Endothelial cell of umbilical vein (primary cell): ENCODE measurements at regions not wholly inside any gene's neighbourhood (a gene's known extent, or its start where the extent isn't known, plus 50 kb on each side); places are given as distances from the start of the nearest gene placed in this dataset.

ENCODE experiments used
- BruUV-seq: library from RNA; stranded (reverse); fragments of 400-500 nt; replicated peaks from 2 replicates; lab custom pipeline; 2021; lab: Mats Ljungman, UMichigan
- CTCF ChIA-PET: fragments of 300-600, 350-600 bp; sonication (Branson Sonifier 250); formaldehyde crosslinking; loops from one replicate; lab custom pipeline; 2021; ENCODE audit warnings: antibody characterized with exemption, inconsistent platforms; lab: Charles Lee
- POLR2A ChIA-PET: fragments of 300-600, 350-600 bp; sonication (Branson Sonifier 250); formaldehyde crosslinking; loops from one replicate; lab custom pipeline; 2021; ENCODE audit warnings: antibody characterized with exemption, inconsistent platforms; lab: Charles Lee
- DNase-seq: peaks from one replicate; pipeline ENCODE4 v3.0.0-alpha.2; 2011; ENCODE audit warnings: low read depth, low spot score
- FAIRE-seq: peaks from 2 replicates; lab custom pipeline; 2011; peaks lifted over from hg19 to GRCh38; lab: Jason Lieb, UNC
- H2AFZ ChIP-seq: 2 replicates; pipeline ENCODE4 v1.6.0; 2012; ENCODE audit warnings: low read depth, low read length, control low read depth, inconsistent platforms
- H3K27ac ChIP-seq: 2 replicates; pipeline ENCODE4 v1.5.1; 2011; ENCODE audit warnings: low read depth, mild to moderate bottlenecking, control low read depth, low read length, moderate library complexity; ENCODE audit not compliant: insufficient read depth
- H3K27me3 ChIP-seq, 2 experiments: 2 replicates each; pipeline versions ENCODE4 v1.6.0 to v1.6.1; 2011; ENCODE audit warnings: low read length in 2 of 2, mixed read lengths in 1 of 2; ENCODE audit not compliant: control insufficient read depth in 2 of 2, insufficient read depth in 2 of 2
- H3K36me3 ChIP-seq, 2 experiments: 2 replicates in 1 of 2; 3 replicates in 1 of 2; pipeline ENCODE4 v1.5.1; 2011; ENCODE audit warnings: low read length in 2 of 2, mild to moderate bottlenecking in 1 of 2, moderate library complexity in 1 of 2; ENCODE audit not compliant: control insufficient read depth in 2 of 2, insufficient read depth in 2 of 2; ENCODE audit errors: extremely low read depth in 1 of 2
- H3K4me1 ChIP-seq: 3 replicates; pipeline ENCODE4 v1.5.1; 2011; ENCODE audit warnings: mild to moderate bottlenecking, low read length; ENCODE audit not compliant: control insufficient read depth, insufficient read depth; ENCODE audit errors: extremely low read depth
- H3K4me2 ChIP-seq: 2 replicates; pipeline ENCODE4 v1.6.1; 2011; ENCODE audit warnings: low read length, control low read depth, mixed read lengths; ENCODE audit not compliant: insufficient read depth
- H3K4me3 ChIP-seq, 3 experiments: fragments of 200-600 bp in 1 of 3; sonication (generic), shearing (Covaris generic) in 1 of 3; replicated peaks in 1 of 3; 2 replicates each; pipeline ENCODE4 v1.5.1; 2011 to 2016; ENCODE audit warnings: control low read depth in 3 of 3, low read length in 3 of 3, mild to moderate bottlenecking in 2 of 3, inconsistent platforms in 1 of 3, low read depth in 1 of 3, moderate library complexity in 1 of 3; ENCODE audit not compliant: insufficient read depth in 1 of 3
- H3K79me2 ChIP-seq: 2 replicates; pipeline ENCODE4 v1.6.0; 2012; ENCODE audit warnings: low read length, inconsistent platforms; ENCODE audit not compliant: control insufficient read depth, insufficient read depth
- H3K9ac ChIP-seq: replicated peaks from 2 replicates; pipeline ENCODE3; 2011; ENCODE audit warnings: low read length, control low read depth; ENCODE audit not compliant: insufficient read depth; ENCODE audit errors: extremely low read depth
- H3K9me1 ChIP-seq: replicated peaks from 3 replicates; pipeline ENCODE4 v1.6.0; 2011; ENCODE audit warnings: mild to moderate bottlenecking, low read length; ENCODE audit not compliant: control insufficient read depth, insufficient read depth; ENCODE audit errors: extremely low read depth
- H3K9me3 ChIP-seq: replicated peaks from 2 replicates; pipeline ENCODE4 v1.5.1; 2012; ENCODE audit warnings: low read length, inconsistent platforms; ENCODE audit not compliant: control insufficient read depth, insufficient read depth
- H4K20me1 ChIP-seq: replicated peaks from 2 replicates; pipeline ENCODE3; 2011; ENCODE audit warnings: mild to moderate bottlenecking, low read length; ENCODE audit not compliant: control insufficient read depth, insufficient read depth; ENCODE audit errors: extremely low read depth
- CTCF ChIP-seq, 2 donors: IDR thresholded peaks; 1 replicate in 1 of 2; 2 replicates in 1 of 2; pipeline ENCODE4 v1.5.1; 2011; ENCODE audit warnings: low read length in 2 of 2, mild to moderate bottlenecking in 2 of 2, moderate library complexity in 2 of 2, control low read depth in 1 of 2, inconsistent platforms in 1 of 2, low read depth in 1 of 2; ENCODE audit not compliant: insufficient read depth in 1 of 2; ENCODE audit errors: extremely low read depth in 1 of 2
- EZH2 ChIP-seq: IDR thresholded peaks from 2 replicates; pipeline ENCODE4 v1.6.1; 2012; ENCODE audit warnings: borderline replicate concordance, low read depth, mild to moderate bottlenecking, moderate library complexity, low read length, inconsistent platforms; ENCODE audit not compliant: severe bottlenecking
- FOS ChIP-seq: IDR thresholded peaks from 2 replicates; pipeline ENCODE4 v1.6.1; 2011; ENCODE audit warnings: mild to moderate bottlenecking, low read length, moderate library complexity, borderline replicate concordance; ENCODE audit not compliant: insufficient read depth
- GATA2 ChIP-seq: IDR thresholded peaks from 2 replicates; pipeline ENCODE4 v1.7.0; 2011; ENCODE audit warnings: low read depth, mild to moderate bottlenecking, moderate library complexity, mixed read lengths, low read length; ENCODE audit not compliant: insufficient read length, insufficient read depth
- JUN ChIP-seq: IDR thresholded peaks from 2 replicates; pipeline ENCODE4 v1.6.1; 2011; ENCODE audit warnings: borderline replicate concordance, low read depth; ENCODE audit not compliant: insufficient read length, insufficient read depth
- MAX ChIP-seq: IDR thresholded peaks from 2 replicates; pipeline ENCODE4 v1.6.1; 2011; ENCODE audit not compliant: insufficient read depth, insufficient read length
- MYC ChIP-seq: IDR thresholded peaks from one replicate; pipeline ENCODE4 v1.6.1; 2011; ENCODE audit warnings: mild to moderate bottlenecking, low read depth, low read length
- POLR2A ChIP-seq: IDR thresholded peaks from 2 replicates; pipeline ENCODE4 v1.6.1; 2012; ENCODE audit warnings: low read depth, mild to moderate bottlenecking, control low read depth, low read length
- POLR2AphosphoS5 ChIP-seq: IDR thresholded peaks from 2 replicates; pipeline ENCODE4 v1.6.1; 2012; ENCODE audit warnings: low read depth, mild to moderate bottlenecking, control low read depth, low read length, moderate library complexity; ENCODE audit not compliant: insufficient read depth
- dilution Hi-C: fragments of 300-500 bp; cut with MboI; formaldehyde crosslinking; loops from one replicate; pipeline ENCODE4 v1.15.0; 2019; ENCODE audit warnings: low sequenced_read_pairs; ENCODE audit not compliant: extremely low pct_ligation_motif_present
- intact Hi-C: fragments of 100-400 bp; cut with micrococcal nuclease; formaldehyde crosslinking; loops from one replicate; pipeline ENCODE4 v1.10.0; 2022

- ChIA-PET CTCF (interaction anchor here (1.2 kb wide), 1 partner anchor 33 kb away, joined by 3 read pairs; no protein-coding TSS in a partner anchor), POLR2A (no interaction called here)
- no peak overlapping the region for H3K27ac ChIP-seq
- H3K4me2 ChIP-seq = no peak overlapping the region
- H3K4me3 ChIP-seq = no peak overlapping the region
- H3K4me1 ChIP-seq = no peaks in the 10 kb centered on the region
- DNase-seq (no peak), FAIRE-seq (no peak)
- no peaks in the 10 kb centered on the region for H3K9me3 ChIP-seq
- H4K20me1 ChIP-seq = no peaks in the 10 kb centered on the region
- no peaks in the 10 kb centered on the region for H3K9me1 ChIP-seq
- H3K27me3 ChIP-seq = no peaks in the 10 kb centered on the region
- no peak overlapping the region for H2AFZ ChIP-seq
- H3K36me3 ChIP-seq = no peaks in the 10 kb centered on the region
- no peaks in the 10 kb centered on the region for H3K79me2 ChIP-seq
- intact Hi-C loops (no loop called here), dilution Hi-C loops (no loop called here)
- BruUV-seq = no TSS peak
- no peak for TF ChIP-seq GATA2
- TF ChIP-seq JUN = no peak
- TF ChIP-seq EZH2 = no peak
- no peak for TF ChIP-seq POLR2AphosphoS5
- no peak for TF ChIP-seq CTCF (IDR thresholded peaks at IDR 0.05; ENCODE audit: extremely low read depth in 1 of 2, insufficient read depth in 1 of 2, low read depth in 1 of 2, low read length in 2 of 2)
- TF ChIP-seq FOS = no peak
- TF ChIP-seq POLR2A = no peak
- TF ChIP-seq MAX = no peak
- no peak for TF ChIP-seq MYC
- H3K9ac ChIP-seq = no peak overlapping the region
Observed at GRCh38 chr20:7505835-7506221, 434.4 kb downstream of the HAO1 start.
